ENCODE measurements at regions not wholly inside any gene's neighbourhood (a gene's known extent, or its start where the extent isn't known, plus 50 kb on each side); places are given as distances from the start of the nearest gene placed in this dataset.

- Histone ChIP-seq H3K4me2 (ENCODE audit: insufficient read depth, low read length) (no peak overlapping the region), H3K27ac (ENCODE audit: low read depth, low read length) (no peak overlapping the region), H3K9me3 (ENCODE audit: low read depth, low read length) (no peaks in the 10 kb centered on the region), H2AFZ (ENCODE audit: low read length) (no peak overlapping the region), H3K4me3 (ENCODE audit: insufficient read depth, low read length) (no peak overlapping the region), H3K4me1 (ENCODE audit: insufficient read depth, low read length) (peaks cover 19% of the 10 kb centered on the region), H3K79me2 (ENCODE audit: insufficient read depth, low read length) (no peaks in the 10 kb centered on the region), H3K27me3 (ENCODE audit: insufficient read depth, low read length) (peaks cover 4% of the 10 kb centered on the region), H3K36me3 (ENCODE audit: insufficient read depth, low read length) (no peaks in the 10 kb centered on the region), H4K20me1 (ENCODE audit: insufficient read depth, low read length) (no peaks in the 10 kb centered on the region)
- TF ChIP-seq CTCF (IDR thresholded peaks at IDR 0.05; ENCODE audit: extremely low read depth, low read depth, low read length): no peak
- DNase-seq (ENCODE audit: insufficient read length, low spot score, missing footprints): no peak
These were observed 61.2 kb upstream of the SIRPA start for GRCh38 chr20:1833728-1834726.

- Histone ChIP-seq H4K20me1 (ENCODE audit: insufficient read depth, low read length) (no peaks in the 10 kb centered on the region), H3K27ac (ENCODE audit: low read depth, low read length) (no peak overlapping the region), H3K79me2 (ENCODE audit: insufficient read depth, low read length) (no peaks in the 10 kb centered on the region), H3K4me3 (ENCODE audit: insufficient read depth, low read length) (no peak overlapping the region), H3K9me3 (ENCODE audit: low read depth, low read length) (no peaks in the 10 kb centered on the region), H3K4me2 (ENCODE audit: insufficient read depth, low read length) (no peak overlapping the region), H3K36me3 (ENCODE audit: insufficient read depth, low read length) (no peaks in the 10 kb centered on the region), H3K4me1 (ENCODE audit: insufficient read depth, low read length) (peaks cover 22% of the 10 kb centered on the region), H2AFZ (ENCODE audit: low read length) (no peak overlapping the region), H3K27me3 (ENCODE audit: insufficient read depth, low read length) (peaks cover 4% of the 10 kb centered on the region)
- DNase-seq (ENCODE audit: insufficient read length, low spot score, missing footprints): no peak
- TF ChIP-seq CTCF (IDR thresholded peaks at IDR 0.05; ENCODE audit: extremely low read depth, low read depth, low read length): no peak
These were observed 62.0 kb upstream of the SIRPA start for GRCh38 chr20:1833216-1833615.

GRCh38 chr20:1832634-1833033 is 62.6 kb upstream of the SIRPA start:
- no peak for DNase-seq (ENCODE audit: insufficient read length, low spot score, missing footprints)
- H2AFZ ChIP-seq (ENCODE audit: low read length): no peak overlapping the region
- no peak for TF ChIP-seq CTCF (IDR thresholded peaks at IDR 0.05; ENCODE audit: extremely low read depth, low read depth, low read length)
- H3K27ac ChIP-seq (ENCODE audit: low read depth, low read length): no peak overlapping the region
- no peaks in the 10 kb centered on the region for H4K20me1 ChIP-seq (ENCODE audit: insufficient read depth, low read length)
- H3K4me3 ChIP-seq (ENCODE audit: insufficient read depth, low read length): no peak overlapping the region
- peaks cover 4% of the 10 kb centered on the region for H3K27me3 ChIP-seq (ENCODE audit: insufficient read depth, low read length)
- H3K4me2 ChIP-seq (ENCODE audit: insufficient read depth, low read length): no peak overlapping the region
- peaks cover 25% of the 10 kb centered on the region for H3K4me1 ChIP-seq (ENCODE audit: insufficient read depth, low read length)
- no peaks in the 10 kb centered on the region for H3K79me2 ChIP-seq (ENCODE audit: insufficient read depth, low read length)
- no peaks in the 10 kb centered on the region for H3K9me3 ChIP-seq (ENCODE audit: low read depth, low read length)
- no peaks in the 10 kb centered on the region for H3K36me3 ChIP-seq (ENCODE audit: insufficient read depth, low read length)

- Histone ChIP-seq H3K79me2 (ENCODE audit: insufficient read depth, low read length) (no peaks in the 10 kb centered on the region), H2AFZ (ENCODE audit: low read length) (no peak overlapping the region), H3K36me3 (ENCODE audit: insufficient read depth, low read length) (no peaks in the 10 kb centered on the region), H3K9me3 (ENCODE audit: low read depth, low read length) (no peaks in the 10 kb centered on the region), H3K4me3 (ENCODE audit: insufficient read depth, low read length) (no peak overlapping the region), H3K4me1 (ENCODE audit: insufficient read depth, low read length) (peaks cover 27% of the 10 kb centered on the region), H4K20me1 (ENCODE audit: insufficient read depth, low read length) (no peaks in the 10 kb centered on the region), H3K27ac (ENCODE audit: low read depth, low read length) (no peak overlapping the region), H3K4me2 (ENCODE audit: insufficient read depth, low read length) (no peak overlapping the region), H3K27me3 (ENCODE audit: insufficient read depth, low read length) (no peaks in the 10 kb centered on the region)
- no peak for DNase-seq (ENCODE audit: insufficient read length, low spot score, missing footprints)
- no peak for TF ChIP-seq CTCF (IDR thresholded peaks at IDR 0.05; ENCODE audit: extremely low read depth, low read depth, low read length)
These were observed 63.6 kb upstream of the SIRPA start for GRCh38 chr20:1831606-1832005.

All from osteoblast (primary cell).